ENCODE measurements at regions not wholly inside any gene's neighbourhood (a gene's known extent, or its start where the extent isn't known, plus 50 kb on each side); places are given as distances from the start of the nearest gene placed in this dataset.

DNA sequence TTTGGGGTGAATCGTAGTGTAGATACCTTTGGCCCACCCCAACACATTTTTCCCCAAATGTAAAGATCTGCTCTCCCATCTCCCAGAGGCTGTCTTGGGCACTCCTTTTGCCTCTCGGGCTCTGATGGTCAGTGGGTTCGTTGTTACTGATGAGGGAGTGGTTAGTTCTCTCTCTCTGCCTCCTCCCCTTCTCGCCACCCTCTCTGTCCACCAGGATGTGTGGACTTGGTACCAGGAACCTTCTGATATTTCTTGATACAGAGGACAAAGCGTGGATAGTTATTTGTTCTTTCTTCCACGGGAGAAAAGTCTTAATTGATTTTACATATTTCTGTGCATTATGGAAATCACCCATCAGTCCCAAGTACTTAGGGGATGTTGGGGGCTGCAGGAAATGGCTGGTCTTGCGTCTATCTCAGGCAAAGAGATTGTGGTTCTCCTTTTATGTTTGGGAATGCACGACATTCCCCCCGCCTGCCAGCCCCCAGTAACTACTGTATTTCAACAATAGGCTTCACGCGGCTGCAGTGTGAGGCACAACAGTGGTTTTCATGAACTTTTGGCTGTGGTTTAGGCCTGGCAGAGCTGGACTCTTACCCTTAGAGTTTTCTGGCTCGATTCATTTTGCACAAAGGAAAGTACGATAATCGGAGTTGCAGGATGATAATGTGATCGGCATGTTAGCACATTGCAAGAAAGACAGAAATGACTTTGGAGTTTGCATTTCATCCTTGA is 79.0 kb upstream of the ZNF536 start:
- DNase-seq (ENCODE audit: low read depth) = no peak
- H3K4me3 ChIP-seq (ENCODE audit: low read depth, low read length) = no peak overlapping the region
- TF ChIP-seq, protein P1, sequence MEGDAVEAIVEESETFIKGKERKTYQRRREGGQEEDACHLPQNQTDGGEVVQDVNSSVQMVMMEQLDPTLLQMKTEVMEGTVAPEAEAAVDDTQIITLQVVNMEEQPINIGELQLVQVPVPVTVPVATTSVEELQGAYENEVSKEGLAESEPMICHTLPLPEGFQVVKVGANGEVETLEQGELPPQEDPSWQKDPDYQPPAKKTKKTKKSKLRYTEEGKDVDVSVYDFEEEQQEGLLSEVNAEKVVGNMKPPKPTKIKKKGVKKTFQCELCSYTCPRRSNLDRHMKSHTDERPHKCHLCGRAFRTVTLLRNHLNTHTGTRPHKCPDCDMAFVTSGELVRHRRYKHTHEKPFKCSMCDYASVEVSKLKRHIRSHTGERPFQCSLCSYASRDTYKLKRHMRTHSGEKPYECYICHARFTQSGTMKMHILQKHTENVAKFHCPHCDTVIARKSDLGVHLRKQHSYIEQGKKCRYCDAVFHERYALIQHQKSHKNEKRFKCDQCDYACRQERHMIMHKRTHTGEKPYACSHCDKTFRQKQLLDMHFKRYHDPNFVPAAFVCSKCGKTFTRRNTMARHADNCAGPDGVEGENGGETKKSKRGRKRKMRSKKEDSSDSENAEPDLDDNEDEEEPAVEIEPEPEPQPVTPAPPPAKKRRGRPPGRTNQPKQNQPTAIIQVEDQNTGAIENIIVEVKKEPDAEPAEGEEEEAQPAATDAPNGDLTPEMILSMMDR (IDR thresholded peaks at IDR 0.05; ENCODE audit: insufficient read depth, low read depth, low read length) = no peak

DNA sequence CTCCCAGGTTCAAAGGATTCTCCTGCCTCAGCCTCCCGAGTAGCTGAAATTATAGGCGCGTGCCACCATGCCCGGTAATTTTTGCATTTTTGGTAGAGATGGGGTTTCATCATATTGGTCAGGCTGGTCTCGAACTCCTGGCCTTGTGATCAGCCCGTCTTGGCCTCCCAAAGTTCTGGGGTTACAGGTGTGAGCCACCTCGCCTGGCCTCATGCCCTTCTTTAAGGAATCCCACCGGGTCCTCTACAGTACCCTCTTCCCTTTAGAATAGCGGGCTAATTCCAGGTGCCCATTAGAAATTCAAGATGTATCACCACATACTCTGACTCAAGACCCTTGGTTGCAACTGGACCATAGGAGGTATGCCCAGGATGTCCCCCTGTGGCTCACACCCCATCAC is 74.2 kb upstream of the ZNF536 start:
- H3K4me3 ChIP-seq (ENCODE audit: low read depth, low read length) = no peak overlapping the region
- TF ChIP-seq, protein P1 (IDR thresholded peaks at IDR 0.05; ENCODE audit: insufficient read depth, low read depth, low read length) = no peak

DNA sequence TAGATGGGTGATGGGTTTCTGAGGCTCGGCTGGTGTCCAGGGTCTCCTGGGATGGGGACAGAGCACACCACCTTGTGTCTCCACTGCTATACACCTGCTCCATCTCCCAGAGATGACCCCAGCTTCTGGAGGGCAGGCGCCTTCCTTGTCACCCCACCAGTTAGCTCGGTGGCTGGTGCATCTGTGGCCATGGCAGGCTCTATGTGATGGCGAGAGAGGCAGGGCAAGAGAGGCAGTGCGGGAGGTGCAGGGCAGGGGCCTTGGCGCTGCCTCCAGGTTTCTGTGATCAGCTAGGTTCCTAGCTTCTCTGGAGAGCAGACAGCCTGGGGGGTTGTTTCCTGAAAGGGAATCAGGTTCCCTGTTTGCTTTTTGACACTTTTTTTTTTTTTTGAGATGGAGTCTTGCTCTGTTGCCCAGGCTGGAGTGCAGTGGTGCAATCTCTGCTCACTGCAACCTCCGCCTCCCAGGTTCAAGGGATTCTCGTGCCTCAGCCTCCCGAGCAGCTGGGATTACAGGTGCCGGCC is 69.0 kb upstream of the ZNF536 start:
- no peak for DNase-seq (ENCODE audit: low read depth)
- no peak overlapping the region for H3K4me3 ChIP-seq (ENCODE audit: low read depth, low read length)
- TF ChIP-seq, protein P1 (IDR thresholded peaks at IDR 0.05; ENCODE audit: insufficient read depth, low read depth, low read length) = no peak

More for the DNA sequence above, 74.2 kb upstream of the ZNF536 start:
- no peak for DNase-seq (ENCODE audit: low read depth)

DNA sequence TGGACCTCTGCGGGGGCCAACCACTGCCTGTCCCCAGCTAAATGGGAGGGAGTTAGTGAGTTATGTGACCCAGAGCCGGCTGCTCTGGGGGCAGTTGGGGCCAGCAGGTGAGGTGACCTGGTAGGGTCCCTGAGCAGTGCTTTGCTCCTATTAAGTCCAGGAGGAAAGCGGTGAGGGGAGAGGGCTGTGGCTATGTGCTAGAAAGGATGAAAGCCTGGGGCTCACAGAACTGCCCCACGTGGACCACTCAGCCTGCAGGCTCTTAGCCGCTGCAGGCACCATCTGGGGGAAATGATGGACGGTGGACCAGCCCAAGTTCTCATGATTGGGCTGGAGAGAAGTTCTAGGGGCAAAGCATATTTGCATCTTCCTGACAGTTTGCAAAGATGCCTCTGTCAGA is 67.6 kb upstream of the ZNF536 start:
- no peak for DNase-seq (ENCODE audit: low read depth)
- TF ChIP-seq, protein P1 (IDR thresholded peaks at IDR 0.05; ENCODE audit: insufficient read depth, low read depth, low read length) = no peak

DNA sequence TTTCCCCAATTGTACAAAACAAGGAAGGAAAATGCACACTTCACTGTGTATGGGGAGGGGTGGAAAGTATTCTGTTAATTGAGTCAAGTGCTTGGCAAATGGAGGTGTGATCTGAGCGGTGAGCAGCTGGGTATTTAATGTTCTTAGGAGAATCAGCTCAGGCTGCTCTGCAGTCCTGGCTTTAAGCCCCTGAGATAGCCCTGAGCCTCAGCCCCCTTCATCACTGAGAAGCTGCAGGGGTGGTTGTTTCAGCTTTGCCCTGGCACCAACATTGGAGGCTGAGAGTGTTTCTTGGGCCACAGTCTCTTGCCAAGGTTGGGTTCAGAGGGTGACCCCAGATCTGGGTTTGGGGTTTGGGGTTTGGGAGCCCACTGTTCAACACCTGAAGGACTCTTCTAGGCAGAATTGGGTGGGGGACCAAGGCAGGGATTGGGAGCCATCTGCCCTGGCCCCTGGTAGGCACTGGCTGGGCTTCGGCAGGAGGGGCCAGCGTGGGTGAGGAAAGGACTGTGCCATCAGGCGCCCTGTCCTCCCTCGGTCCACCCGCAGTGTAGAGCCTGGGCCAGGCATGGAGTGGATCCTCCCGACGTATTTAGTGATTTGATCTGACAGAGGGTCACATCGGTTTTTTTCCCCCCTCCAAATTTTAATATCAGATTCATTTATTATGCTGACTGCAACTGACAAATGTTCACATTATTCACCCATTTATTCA is 66.7 kb upstream of the ZNF536 start:
- TF ChIP-seq, protein P1 (IDR thresholded peaks at IDR 0.05; ENCODE audit: insufficient read depth, low read depth, low read length) = no peak
- DNase-seq (ENCODE audit: low read depth) = no peak
- H3K4me3 ChIP-seq (ENCODE audit: low read depth, low read length) = no peak overlapping the region

More for the DNA sequence above, 67.6 kb upstream of the ZNF536 start:
- H3K4me3 ChIP-seq (ENCODE audit: low read depth, low read length) = no peak overlapping the region

DNA sequence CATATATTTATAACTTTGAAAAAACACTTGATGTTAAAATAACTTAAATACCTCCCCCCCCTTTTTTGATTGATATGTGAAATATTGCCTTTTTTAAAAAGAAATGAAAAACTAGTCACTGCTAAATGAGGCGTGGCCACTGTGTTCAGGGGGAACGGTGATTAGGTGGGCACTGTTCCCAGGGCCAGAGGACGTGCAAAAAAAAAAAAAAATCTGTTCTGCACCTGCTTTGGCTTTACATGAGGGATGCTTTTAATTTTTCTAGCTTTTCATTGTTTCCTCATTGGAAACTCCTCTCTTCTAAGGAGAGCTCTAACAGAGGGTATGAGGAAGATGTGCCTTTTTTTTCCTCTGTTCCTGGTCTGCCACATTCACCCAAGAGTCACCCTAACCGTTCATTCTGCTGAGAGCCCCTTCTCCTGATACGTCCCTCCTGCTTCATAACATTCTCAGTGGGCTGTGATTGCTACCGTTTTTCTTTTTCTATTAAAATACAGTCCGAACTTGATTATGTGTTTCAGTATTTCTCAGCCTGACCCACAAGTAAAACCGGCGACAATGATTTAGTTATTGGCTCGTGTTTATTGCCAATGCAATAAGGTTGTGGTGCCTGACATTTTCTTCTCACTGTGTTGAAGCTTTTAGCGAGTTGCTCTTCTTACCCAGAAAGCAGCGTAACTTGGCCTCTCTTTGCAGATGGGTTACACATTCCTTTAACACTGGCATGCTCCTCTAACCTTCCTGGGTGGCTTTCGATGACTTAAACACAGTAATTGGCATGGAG is 64.8 kb upstream of the ZNF536 start:
- no peak overlapping the region for H3K4me3 ChIP-seq (ENCODE audit: low read depth, low read length)
- TF ChIP-seq, protein P1 (IDR thresholded peaks at IDR 0.05; ENCODE audit: insufficient read depth, low read depth, low read length) = no peak
- no peak for DNase-seq (ENCODE audit: low read depth)
